K562 (cell line): ENCODE measurements at regions not wholly inside any gene's neighbourhood (a gene's known extent, or its start where the extent isn't known, plus 50 kb on each side); places are given as distances from the start of the nearest gene placed in this dataset.

Source experiments
- CHCHD3 ChIP-seq: fragments of 250-450 bp; sonication (Bioruptor Pico); IDR thresholded peaks from 2 replicates; pipeline ENCODE4 v2.1.2; 2022; ENCODE audit warnings: mild to moderate bottlenecking
- CREB1 ChIP-seq, 2 experiments: sonication (generic) in 1 of 2; formaldehyde crosslinking in 1 of 2; IDR thresholded peaks; 2 replicates each; pipeline versions ENCODE4 v1.6.1 to v1.8.0; 2012 to 2022; ENCODE audit warnings: inconsistent platforms in 1 of 2, mild to moderate bottlenecking in 1 of 2, missing genetic modification reagents in 1 of 2, moderate library complexity in 1 of 2
- MNT ChIP-seq, 2 experiments: fragments of 450-650 bp; conservative IDR thresholded peaks; 2 replicates each; pipeline ENCODE4 v1.6.1; 2017; ENCODE audit warnings: mild to moderate bottlenecking in 2 of 2, moderate library complexity in 2 of 2
- REST ChIP-seq, 2 experiments: fragments of 450-650 bp; formaldehyde crosslinking in 1 of 2; IDR thresholded peaks; 2 replicates each; pipeline versions ENCODE4 v1.4.0 to v1.6.1; 2014 to 2020; ENCODE audit warnings: mild to moderate bottlenecking in 2 of 2, borderline replicate concordance in 1 of 2, low read depth in 1 of 2
- USF1 ChIP-seq: sonication (generic); formaldehyde crosslinking; IDR thresholded peaks from 2 replicates; pipeline ENCODE4 v1.9.0; 2022; ENCODE audit warnings: mild to moderate bottlenecking, missing genetic modification reagents
- ZNF140 ChIP-seq: fragments of 250-450 bp; sonication (Bioruptor Pico); IDR thresholded peaks from 2 replicates; pipeline ENCODE4 v1.8.0; 2021; ENCODE audit warnings: moderate library complexity, mild to moderate bottlenecking, inconsistent platforms
- ZNF282 ChIP-seq: sonication (generic); formaldehyde crosslinking; IDR thresholded peaks from 2 replicates; pipeline ENCODE4 v1.8.1; 2023; ENCODE audit warnings: missing genetic modification reagents

- no peak for TF ChIP-seq REST (IDR thresholded peaks at IDR 0.05; ENCODE audit: borderline replicate concordance)
- no peak for TF ChIP-seq REST (CRISPR knock-in tag; IDR thresholded peaks at IDR 0.05; ENCODE audit: low read depth)
- TF ChIP-seq USF1 (CRISPR knock-in tag): no peak
- TF ChIP-seq ZNF282 (CRISPR knock-in tag): no peak
- TF ChIP-seq MNT (conservative IDR thresholded peaks at IDR 0.05): no peak
- TF ChIP-seq ZNF140 (CRISPR knock-in tag): no peak
- no peak for TF ChIP-seq CREB1 (IDR thresholded peaks at IDR 0.05)
- TF ChIP-seq CREB1 (CRISPR knock-in tag; IDR thresholded peaks at IDR 0.05): no peak
- no peak for TF ChIP-seq CHCHD3 (CRISPR knock-in tag)
Observed at GRCh38 chr5:164600274-164600673, 1094.9 kb downstream of the MAT2B start.
